Naive B cell (primary cell): ENCODE measurements at regions not wholly inside any gene's neighbourhood (a gene's known extent, or its start where the extent isn't known, plus 50 kb on each side); places are given as distances from the start of the nearest gene placed in this dataset.

Experiments
- ATAC-seq, 2 donors: fragments of 150-1000 bp; cut with Tn5 transposase; 2 replicates each; pipeline ENCODE4 v1.10.0; 2021; ENCODE audit warnings: low read depth in 2 of 2, mild to moderate bottlenecking in 2 of 2, moderate library complexity in 2 of 2
- DNase-seq: peaks from one replicate; pipeline ENCODE4 v3.0.0; 2022
- H3K27ac Mint-ChIP-seq, 6 donors: one replicate each; pipeline ENCODE4 v1.8.0; 2020 to 2022; ENCODE audit warnings: mild to moderate bottlenecking in 6 of 6, mixed read lengths in 6 of 6, moderate library complexity in 5 of 6, inconsistent platforms in 2 of 6
- H3K27me3 Mint-ChIP-seq, 3 donors: one replicate each; pipeline ENCODE4 v1.8.0; 2021 to 2022; ENCODE audit warnings: mixed read lengths in 3 of 3, mild to moderate bottlenecking in 1 of 3
- H3K36me3 Mint-ChIP-seq, 2 donors: one replicate each; pipeline ENCODE4 v1.8.0; 2020 to 2022; ENCODE audit warnings: mixed read lengths in 2 of 2, inconsistent platforms in 1 of 2, mild to moderate bottlenecking in 1 of 2
- H3K4me1 Mint-ChIP-seq, 3 donors: one replicate each; pipeline ENCODE4 v1.8.0; 2020 to 2022; ENCODE audit warnings: mixed read lengths in 3 of 3, inconsistent platforms in 1 of 3, mild to moderate bottlenecking in 1 of 3, moderate library complexity in 1 of 3
- H3K4me3 Mint-ChIP-seq, 8 donors: one replicate each; pipeline ENCODE4 v1.8.0; 2020 to 2022; ENCODE audit warnings: mild to moderate bottlenecking in 8 of 8, mixed read lengths in 8 of 8, moderate library complexity in 8 of 8, inconsistent platforms in 2 of 8
- H3K9me3 Mint-ChIP-seq, 7 donors: one replicate each; pipeline ENCODE4 v1.8.0; 2020 to 2022; ENCODE audit warnings: mixed read lengths in 7 of 7, mild to moderate bottlenecking in 5 of 7, inconsistent platforms in 2 of 7, moderate library complexity in 1 of 7

- DNase-seq, result no peak
- ATAC-seq, result no peak
- Mint-ChIP-seq H3K4me3 (no peak overlapping the region), H3K9me3 (no peaks in the 10 kb centered on the region), H3K27ac (no peak overlapping the region), H3K36me3 (no peaks in the 10 kb centered on the region), H3K27me3 (peaks cover 7 to 24% (median 13%) of the 10 kb centered on the region in 3 donors), H3K4me1 (no peaks in the 10 kb centered on the region)
Observed at GRCh38 chr4:81990211-81990610, 383.6 kb downstream of the HNRNPD start.

- Mint-ChIP-seq H3K36me3 (no peaks in the 10 kb centered on the region), H3K4me1 (no peaks in the 10 kb centered on the region), H3K27ac (no peak overlapping the region), H3K27me3 (peaks cover 7 to 24% (median 12%) of the 10 kb centered on the region in 3 donors), H3K4me3 (no peak overlapping the region), H3K9me3 (no peaks in the 10 kb centered on the region)
- ATAC-seq, result no peak
- DNase-seq, result no peak
Observed at GRCh38 chr4:81989202-81989601, 384.6 kb downstream of the HNRNPD start.

GRCh38 chr4:81988178-81988577, 385.6 kb downstream of the HNRNPD start:
- DNase-seq, result no peak
- Mint-ChIP-seq H3K4me3 (no peak overlapping the region), H3K4me1 (peaks cover 0 to 7% (median under 1%) of the 10 kb centered on the region in 3 donors), H3K27me3 (peaks cover 7 to 24% (median 12%) of the 10 kb centered on the region in 3 donors), H3K27ac (peak overlapping the region in 1 of 6 donors; percentile 29), H3K36me3 (no peaks in the 10 kb centered on the region), H3K9me3 (no peaks in the 10 kb centered on the region)
- no peak for ATAC-seq

- ATAC-seq (no peak), DNase-seq (no peak)
- Mint-ChIP-seq H3K4me1 (peaks cover 0 to 12% (median 6%) of the 10 kb centered on the region in 3 donors), H3K27me3 (peaks cover 0 to 14% (median 8%) of the 10 kb centered on the region in 3 donors), H3K9me3 (no peaks in the 10 kb centered on the region), H3K27ac (no peak overlapping the region), H3K36me3 (no peaks in the 10 kb centered on the region), H3K4me3 (no peak overlapping the region)
Observed at GRCh38 chr4:81984746-81985145, 389.0 kb downstream of the HNRNPD start.

- Mint-ChIP-seq H3K4me1 (peaks cover 2 to 12% (median 6%) of the 10 kb centered on the region in 3 donors), H3K9me3 (no peaks in the 10 kb centered on the region), H3K4me3 (no peak overlapping the region), H3K27me3 (peaks cover 0 to 10% (median 5%) of the 10 kb centered on the region in 3 donors), H3K36me3 (no peaks in the 10 kb centered on the region), H3K27ac (no peak overlapping the region)
- no peak for DNase-seq
- ATAC-seq, result no peak
Observed at GRCh38 chr4:81982846-81983540, 390.8 kb downstream of the HNRNPD start.

- ATAC-seq, result no peak
- H3K9me3 Mint-ChIP-seq, result no peaks in the 10 kb centered on the region
Observed at GRCh38 chr4:81981218-81981617, 392.6 kb downstream of the HNRNPD start.

GRCh38 chr4:81974523-81974922, 399.3 kb downstream of the HNRNPD start:
- peaks cover 0 to 21% (median 6%) of the 10 kb centered on the region in 3 donors for H3K27me3 Mint-ChIP-seq
- no peak overlapping the region for H3K27ac Mint-ChIP-seq
- no peaks in the 10 kb centered on the region for H3K36me3 Mint-ChIP-seq
- H3K4me1 Mint-ChIP-seq, result peaks cover 14 to 16% (median 15%) of the 10 kb centered on the region in 3 donors
- DNase-seq, result no peak
- no peak overlapping the region for H3K4me3 Mint-ChIP-seq
- ATAC-seq, result no peak
- no peaks in the 10 kb centered on the region for H3K9me3 Mint-ChIP-seq

More at GRCh38 chr4:81981218-81981617, 392.6 kb downstream of the HNRNPD start:
- Mint-ChIP-seq H3K27ac (no peak overlapping the region), H3K4me3 (no peak overlapping the region), H3K36me3 (no peaks in the 10 kb centered on the region), H3K4me1 (peaks cover 15 to 26% (median 19%) of the 10 kb centered on the region in 3 donors), H3K27me3 (peaks cover 0 to under 1% (median 0%) of the 10 kb centered on the region in 3 donors)
- no peak for DNase-seq

- Mint-ChIP-seq H3K27ac (peak overlapping the region in 1 of 6 donors; percentile 1), H3K4me3 (no peak overlapping the region), H3K27me3 (peaks cover 0 to 21% (median 6%) of the 10 kb centered on the region in 3 donors), H3K36me3 (no peaks in the 10 kb centered on the region), H3K9me3 (peaks cover 0 to 3% (median 0%) of the 10 kb centered on the region in 7 donors), H3K4me1 (peaks cover 3 to 6% (median 4%) of the 10 kb centered on the region in 3 donors)
- ATAC-seq (no peak), DNase-seq (no peak)
Observed at GRCh38 chr4:81971637-81972381, 402.0 kb downstream of the HNRNPD start.

GRCh38 chr4:81971061-81971460, 402.7 kb downstream of the HNRNPD start:
- Mint-ChIP-seq H3K27me3 (peaks cover 0 to 21% (median 6%) of the 10 kb centered on the region in 3 donors), H3K4me3 (no peak overlapping the region), H3K27ac (peak overlapping the region in 1 of 6 donors; percentile 9), H3K9me3 (peaks cover 0 to 3% (median 0%) of the 10 kb centered on the region in 7 donors), H3K4me1 (peaks cover 2 to 4% (median 3%) of the 10 kb centered on the region in 3 donors), H3K36me3 (no peaks in the 10 kb centered on the region)
- DNase-seq, result no peak
- ATAC-seq, result no peak

GRCh38 chr4:81970454-81970853, 403.3 kb downstream of the HNRNPD start:
- peaks cover 0 to 3% (median 0%) of the 10 kb centered on the region in 7 donors for H3K9me3 Mint-ChIP-seq
- peaks cover 0 to 21% (median 6%) of the 10 kb centered on the region in 3 donors for H3K27me3 Mint-ChIP-seq
- no peak overlapping the region for H3K4me3 Mint-ChIP-seq
- no peak overlapping the region for H3K27ac Mint-ChIP-seq
- ATAC-seq (no peak), DNase-seq (no peak)
- peaks cover 8 to 11% (median 9%) of the 10 kb centered on the region in 3 donors for H3K4me1 Mint-ChIP-seq
- no peaks in the 10 kb centered on the region for H3K36me3 Mint-ChIP-seq

GRCh38 chr4:81966676-81967075, 407.1 kb downstream of the HNRNPD start:
- DNase-seq, result no peak
- ATAC-seq, result no peak
- no peaks in the 10 kb centered on the region for H3K36me3 Mint-ChIP-seq
- no peak overlapping the region for H3K4me3 Mint-ChIP-seq
- H3K27ac Mint-ChIP-seq, result no peak overlapping the region
- peaks cover 9 to 12% (median 12%) of the 10 kb centered on the region in 3 donors for H3K4me1 Mint-ChIP-seq
- H3K9me3 Mint-ChIP-seq, result peaks cover 0 to 3% (median 0%) of the 10 kb centered on the region in 7 donors
- H3K27me3 Mint-ChIP-seq, result peaks cover 0 to 6% (median 4%) of the 10 kb centered on the region in 3 donors

- no peak for DNase-seq
- Mint-ChIP-seq H3K4me3 (peak overlapping the region in 1 of 8 donors; percentile 1), H3K27ac (peak overlapping the region in 1 of 6 donors; percentile 67), H3K4me1 (peaks cover 7 to 12% (median 12%) of the 10 kb centered on the region in 3 donors), H3K27me3 (peaks cover 0 to 2% (median under 1%) of the 10 kb centered on the region in 3 donors), H3K36me3 (no peaks in the 10 kb centered on the region), H3K9me3 (peaks cover 0 to 3% (median 0%) of the 10 kb centered on the region in 7 donors)
- peak in 1 of 2 donors; percentile 33 for ATAC-seq
Observed at GRCh38 chr4:81965911-81966310, 407.9 kb downstream of the HNRNPD start.

GRCh38 chr4:81965454-81965853, 408.3 kb downstream of the HNRNPD start:
- Mint-ChIP-seq H3K4me1 (peaks cover 7 to 12% (median 12%) of the 10 kb centered on the region in 3 donors), H3K27ac (peak overlapping the region in 1 of 6 donors; percentile 67), H3K9me3 (peaks cover 0 to 3% (median 0%) of the 10 kb centered on the region in 7 donors), H3K27me3 (peaks cover 0 to 5% (median 0%) of the 10 kb centered on the region in 3 donors), H3K36me3 (no peaks in the 10 kb centered on the region), H3K4me3 (no peak overlapping the region)
- no peak for DNase-seq
- ATAC-seq, result no peak

GRCh38 chr4:81963763-81964020, 410.1 kb downstream of the HNRNPD start:
- ATAC-seq (no peak), DNase-seq (no peak)
- peaks cover 7 to 12% (median 12%) of the 10 kb centered on the region in 3 donors for H3K4me1 Mint-ChIP-seq
- no peak overlapping the region for H3K4me3 Mint-ChIP-seq
- H3K27ac Mint-ChIP-seq, result no peak overlapping the region
- H3K36me3 Mint-ChIP-seq, result no peaks in the 10 kb centered on the region
- peaks cover 0 to under 1% (median 0%) of the 10 kb centered on the region in 7 donors for H3K9me3 Mint-ChIP-seq
- peaks cover 4 to 12% (median 5%) of the 10 kb centered on the region in 3 donors for H3K27me3 Mint-ChIP-seq
